H9 (cell line): ENCODE measurements at regions not wholly inside any gene's neighbourhood (a gene's known extent, or its start where the extent isn't known, plus 50 kb on each side); places are given as distances from the start of the nearest gene placed in this dataset.

ENCODE experiments used
- DNase-seq: peaks from one replicate; pipeline ENCODE4 v3.0.0-alpha.2; 2017
- H2AFZ ChIP-seq: one replicate; pipeline ENCODE4 v1.6.1; 2013; ENCODE audit warnings: mild to moderate bottlenecking, low read length, control low read depth, moderate library complexity
- H2AK5ac ChIP-seq: 2 replicates; pipeline ENCODE4 v1.6.1; 2013; ENCODE audit warnings: low read length, control low read depth, mixed read lengths; ENCODE audit not compliant: insufficient read length
- H2BK120ac ChIP-seq: one replicate; pipeline ENCODE4 v1.6.1; 2013; ENCODE audit warnings: low read depth, mild to moderate bottlenecking, low read length, control low read depth, inconsistent platforms; ENCODE audit not compliant: poor library complexity, severe bottlenecking
- H2BK12ac ChIP-seq: 2 replicates; pipeline ENCODE4 v1.6.1; 2013; ENCODE audit warnings: low read length, control low read depth, mixed read lengths, low read depth; ENCODE audit not compliant: insufficient read length
- H2BK15ac ChIP-seq: 2 replicates; pipeline ENCODE4 v1.6.1; 2013; ENCODE audit warnings: low read depth, low read length, control low read depth
- H2BK20ac ChIP-seq: one replicate; pipeline ENCODE4 v1.6.1; 2013; ENCODE audit warnings: low read depth, mild to moderate bottlenecking, low read length, control low read depth, inconsistent platforms; ENCODE audit not compliant: poor library complexity, severe bottlenecking
- H2BK5ac ChIP-seq: 2 replicates; pipeline ENCODE4 v1.6.1; 2013; ENCODE audit warnings: low read length, control low read depth, mixed read lengths; ENCODE audit not compliant: insufficient read length
- H3K14ac ChIP-seq: 2 replicates; pipeline ENCODE4 v1.6.1; 2013; ENCODE audit warnings: low read length, control low read depth; ENCODE audit not compliant: insufficient read depth
- H3K18ac ChIP-seq: 2 replicates; pipeline ENCODE4 v1.6.1; 2013; ENCODE audit warnings: low read depth, mild to moderate bottlenecking, mixed read lengths, low read length, control low read depth; ENCODE audit not compliant: insufficient read length
- H3K23ac ChIP-seq: 2 replicates; pipeline ENCODE4 v1.6.1; 2013; ENCODE audit warnings: low read length, control low read depth, mixed read lengths, low read depth; ENCODE audit not compliant: insufficient read length
- H3K23me2 ChIP-seq: 2 replicates; pipeline ENCODE4 v1.6.1; 2013; ENCODE audit warnings: low read depth, mild to moderate bottlenecking, mixed read lengths, low read length, control low read depth; ENCODE audit not compliant: insufficient read length, poor library complexity, severe bottlenecking
- H3K27ac ChIP-seq: 2 replicates; pipeline ENCODE4 v1.5.1; 2013; ENCODE audit warnings: low read length, control low read depth, mixed read lengths, low read depth; ENCODE audit not compliant: insufficient read length
- H3K27me3 ChIP-seq: 2 replicates; pipeline ENCODE4 v1.6.1; 2013; ENCODE audit warnings: low read length, control low read depth, inconsistent platforms; ENCODE audit not compliant: insufficient read depth
- H3K4ac ChIP-seq: 2 replicates; pipeline ENCODE4 v1.6.1; 2013; ENCODE audit warnings: low read depth, mild to moderate bottlenecking, control low read depth, inconsistent platforms, low read length, moderate library complexity
- H3K4me1 ChIP-seq: 2 replicates; pipeline ENCODE4 v1.6.1; 2013; ENCODE audit warnings: low read length, control low read depth, inconsistent platforms; ENCODE audit not compliant: insufficient read depth
- H3K4me2 ChIP-seq: 2 replicates; pipeline ENCODE4 v1.6.1; 2013; ENCODE audit warnings: low read length, control low read depth, mixed read lengths; ENCODE audit not compliant: insufficient read length, insufficient read depth
- H3K56ac ChIP-seq: 2 replicates; pipeline ENCODE4 v1.6.1; 2013; ENCODE audit warnings: low read depth, mild to moderate bottlenecking, mixed read lengths, low read length, control low read depth; ENCODE audit not compliant: insufficient read length
- H3K79me1 ChIP-seq: 2 replicates; pipeline ENCODE4 v1.6.1; 2013; ENCODE audit warnings: low read depth, mild to moderate bottlenecking, moderate library complexity, low read length, control low read depth, inconsistent platforms; ENCODE audit not compliant: insufficient read depth, poor library complexity, severe bottlenecking
- H3K79me2 ChIP-seq: 2 replicates; pipeline ENCODE4 v1.6.1; 2013; ENCODE audit warnings: low read length, control low read depth, inconsistent platforms; ENCODE audit not compliant: insufficient read depth
- H3K9ac ChIP-seq: 2 replicates; pipeline ENCODE4 v1.6.1; 2013; ENCODE audit warnings: low read length, control low read depth, mixed read lengths; ENCODE audit not compliant: insufficient read length; ENCODE audit errors: extremely low read depth
- H3K9me3 ChIP-seq: one replicate; pipeline ENCODE4 v1.6.1; 2013; ENCODE audit warnings: low read depth, low read length, inconsistent platforms; ENCODE audit not compliant: control insufficient read depth
- H3T11ph ChIP-seq: one replicate; pipeline ENCODE4 v1.6.1; 2013; ENCODE audit warnings: mild to moderate bottlenecking, low read length, control low read depth, inconsistent platforms
- H4K20me1 ChIP-seq: one replicate; pipeline ENCODE4 v1.6.1; 2013; ENCODE audit not compliant: control insufficient read depth, insufficient read length, insufficient read depth
- H4K5ac ChIP-seq: 2 replicates; pipeline ENCODE4 v1.6.1; 2013; ENCODE audit warnings: low read depth, mild to moderate bottlenecking, mixed read lengths, low read length, control low read depth; ENCODE audit not compliant: insufficient read length
- H4K8ac ChIP-seq: replicated peaks from 2 replicates; pipeline ENCODE4 v1.6.1; 2013; ENCODE audit warnings: low read length, control low read depth, mixed read lengths, low read depth; ENCODE audit not compliant: insufficient read length
- H4K91ac ChIP-seq: 2 replicates; pipeline ENCODE4 v1.6.1; 2013; ENCODE audit warnings: low read depth, mild to moderate bottlenecking, moderate library complexity, mixed read lengths, low read length, control low read depth; ENCODE audit not compliant: insufficient read length
- H3K27ac Mint-ChIP-seq, 3 experiments: 2 replicates in 2 of 3; 3 replicates in 1 of 3; pipeline ENCODE4 v1.8.0; 2020 to 2021; ENCODE audit warnings: mixed read lengths in 3 of 3, mild to moderate bottlenecking in 1 of 3, moderate library complexity in 1 of 3
- H3K27me3 Mint-ChIP-seq: 2 replicates; pipeline ENCODE4 v1.8.0; 2021; ENCODE audit warnings: low read depth, mild to moderate bottlenecking, moderate library complexity, mixed read lengths
- H3K36me3 Mint-ChIP-seq, 3 experiments: 2 replicates in 2 of 3; 3 replicates in 1 of 3; pipeline ENCODE4 v1.8.0; 2020 to 2021; ENCODE audit warnings: low read depth in 3 of 3, mixed read lengths in 3 of 3; ENCODE audit not compliant: insufficient read depth in 1 of 3
- H3K4me1 Mint-ChIP-seq, 2 experiments: 2 replicates each; pipeline ENCODE4 v1.8.0; 2020; ENCODE audit warnings: mixed read lengths in 2 of 2
- H3K4me3 Mint-ChIP-seq, 2 experiments: 2 replicates in 1 of 2; 3 replicates in 1 of 2; pipeline ENCODE4 v1.8.0; 2020 to 2021; ENCODE audit warnings: mild to moderate bottlenecking in 2 of 2, mixed read lengths in 2 of 2, moderate library complexity in 1 of 2
- H3K9me3 Mint-ChIP-seq, 2 experiments: 2 replicates in 1 of 2; 3 replicates in 1 of 2; pipeline ENCODE4 v1.8.0; 2020; ENCODE audit warnings: mild to moderate bottlenecking in 2 of 2, mixed read lengths in 2 of 2, moderate library complexity in 1 of 2
- WGBS: extraction: QIAGEN DNeasy Blood & Tissue Kit; methylation state at CpG from one replicate; pipeline ENCODE4 v1.1.7; 2013; ENCODE audit warnings: missing lambda C conversion rate, low lambda C conversion rate, mixed read lengths; ENCODE audit not compliant: insufficient read length; ENCODE audit errors: extremely low coverage; 5-methylcytosine and 5-hydroxymethylcytosine counted together
- TF ChIP-seq, protein P1 (sequence below): fragments of 200-600 bp; sonication (generic); conservative IDR thresholded peaks from 3 replicates; pipeline ENCODE4 v1.8.0; 2021; ENCODE audit warnings: antibody characterized with exemption, mild to moderate bottlenecking

DNA sequence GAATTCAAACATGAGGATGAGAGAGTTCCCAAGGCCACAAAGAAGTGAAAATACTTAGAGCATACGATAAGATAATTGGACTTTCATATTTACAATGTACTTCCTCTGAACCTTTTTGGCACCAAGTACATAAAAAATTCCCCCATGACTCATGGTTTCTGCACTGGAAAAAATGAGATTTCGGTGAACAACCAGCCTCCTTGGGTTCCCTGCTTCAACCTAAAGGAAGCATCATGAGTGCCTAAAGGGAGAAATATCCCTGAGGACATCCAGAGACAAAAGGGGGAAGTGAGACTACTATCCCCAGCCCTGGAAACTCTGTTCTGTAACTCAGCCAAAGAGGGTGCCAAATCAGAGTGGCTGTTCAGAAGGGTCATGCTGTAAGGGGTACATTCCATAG is 562.7 kb upstream of the SLC39A10 start:
- Histone ChIP-seq H3K23ac (no peak overlapping the region), H2BK20ac (no peak overlapping the region), H2BK5ac (no peak overlapping the region), H3K27me3 (no peaks in the 10 kb centered on the region), H3K4ac (no peak overlapping the region), H3K79me1 (no peaks in the 10 kb centered on the region), H4K20me1 (no peaks in the 10 kb centered on the region), H3K56ac (no peak overlapping the region), H3K4me1 (no peaks in the 10 kb centered on the region), H3K79me2 (no peaks in the 10 kb centered on the region), H3K27ac (no peak overlapping the region), H3K18ac (no peak overlapping the region), H4K5ac (no peak overlapping the region), H4K8ac (no peak overlapping the region), H3K4me2 (no peak overlapping the region), H2AK5ac (no peak overlapping the region), H4K91ac (no peak overlapping the region), H2BK12ac (no peak overlapping the region), H2AFZ (no peak overlapping the region), H3K9me3 (no peaks in the 10 kb centered on the region), H2BK120ac (no peak overlapping the region), H3K14ac (no peak overlapping the region), H2BK15ac (no peak overlapping the region), H3T11ph (no peak overlapping the region), H3K23me2 (no peaks in the 10 kb centered on the region), H3K9ac (no peak overlapping the region)
- no peak overlapping the region for H3K27ac Mint-ChIP-seq
- no peaks in the 10 kb centered on the region; a peak in 1 of 5 replicates for H3K9me3 Mint-ChIP-seq
- no peaks in the 10 kb centered on the region for H3K36me3 Mint-ChIP-seq
- H3K4me1 Mint-ChIP-seq, result 0 out of 4 replicates have a peak, but pooled peaks cover 2 to 4% of the 10 kb centered on the region in 2 experiments
- WGBS, result no CpG with 5 or more reads among the region's 2 CpGs
- no peak for DNase-seq
- H3K4me3 Mint-ChIP-seq, result no peak overlapping the region
- no peaks in the 10 kb centered on the region for H3K27me3 Mint-ChIP-seq
- TF ChIP-seq, protein P1, sequence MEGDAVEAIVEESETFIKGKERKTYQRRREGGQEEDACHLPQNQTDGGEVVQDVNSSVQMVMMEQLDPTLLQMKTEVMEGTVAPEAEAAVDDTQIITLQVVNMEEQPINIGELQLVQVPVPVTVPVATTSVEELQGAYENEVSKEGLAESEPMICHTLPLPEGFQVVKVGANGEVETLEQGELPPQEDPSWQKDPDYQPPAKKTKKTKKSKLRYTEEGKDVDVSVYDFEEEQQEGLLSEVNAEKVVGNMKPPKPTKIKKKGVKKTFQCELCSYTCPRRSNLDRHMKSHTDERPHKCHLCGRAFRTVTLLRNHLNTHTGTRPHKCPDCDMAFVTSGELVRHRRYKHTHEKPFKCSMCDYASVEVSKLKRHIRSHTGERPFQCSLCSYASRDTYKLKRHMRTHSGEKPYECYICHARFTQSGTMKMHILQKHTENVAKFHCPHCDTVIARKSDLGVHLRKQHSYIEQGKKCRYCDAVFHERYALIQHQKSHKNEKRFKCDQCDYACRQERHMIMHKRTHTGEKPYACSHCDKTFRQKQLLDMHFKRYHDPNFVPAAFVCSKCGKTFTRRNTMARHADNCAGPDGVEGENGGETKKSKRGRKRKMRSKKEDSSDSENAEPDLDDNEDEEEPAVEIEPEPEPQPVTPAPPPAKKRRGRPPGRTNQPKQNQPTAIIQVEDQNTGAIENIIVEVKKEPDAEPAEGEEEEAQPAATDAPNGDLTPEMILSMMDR, result no peak
